Brain microvascular endothelial cell (primary cell): ENCODE measurements at regions not wholly inside any gene's neighbourhood (a gene's known extent, or its start where the extent isn't known, plus 50 kb on each side); places are given as distances from the start of the nearest gene placed in this dataset.
A peak's percentile ranks its signal among the peaks of the same experiment; 100 is the strongest.

Experiments
- DNase-seq: peaks from one replicate; pipeline ENCODE4 v3.0.0-alpha.2; 2020
- H3K27ac ChIP-seq: fragments of 250-450 bp; sonication (Bioruptor Pico); 2 replicates; pipeline ENCODE4 v1.5.1; 2020; ENCODE audit warnings: mild to moderate bottlenecking, moderate library complexity
- H3K27me3 ChIP-seq: fragments of 250-450 bp; sonication (Bioruptor Pico); replicated peaks from 2 replicates; pipeline ENCODE4 v1.5.1; 2020; ENCODE audit warnings: mild to moderate bottlenecking
- H3K36me3 ChIP-seq: fragments of 250-450 bp; sonication (Bioruptor Pico); replicated peaks from 2 replicates; pipeline ENCODE4 v1.5.1; 2020; ENCODE audit warnings: mild to moderate bottlenecking
- H3K4me3 ChIP-seq: 2 replicates; pipeline ENCODE4 v1.5.1; 2011; ENCODE audit warnings: low read depth, mild to moderate bottlenecking, control low read depth, low read length, moderate library complexity
- in situ Hi-C: cut with HindIII; loops from 2 replicates; pipeline ENCODE4 v1.10.0; 2017; ENCODE audit warnings: low sequenced_read_pairs, low pct_ligation_motif_present
- TF ChIP-seq, protein P1 (sequence below): IDR thresholded peaks from 2 replicates; pipeline ENCODE4 v1.5.1; 2011; ENCODE audit warnings: low read depth, mild to moderate bottlenecking, moderate library complexity, low read length, control low read depth, inconsistent platforms; ENCODE audit errors: missing control alignments

- TF ChIP-seq, protein P1, sequence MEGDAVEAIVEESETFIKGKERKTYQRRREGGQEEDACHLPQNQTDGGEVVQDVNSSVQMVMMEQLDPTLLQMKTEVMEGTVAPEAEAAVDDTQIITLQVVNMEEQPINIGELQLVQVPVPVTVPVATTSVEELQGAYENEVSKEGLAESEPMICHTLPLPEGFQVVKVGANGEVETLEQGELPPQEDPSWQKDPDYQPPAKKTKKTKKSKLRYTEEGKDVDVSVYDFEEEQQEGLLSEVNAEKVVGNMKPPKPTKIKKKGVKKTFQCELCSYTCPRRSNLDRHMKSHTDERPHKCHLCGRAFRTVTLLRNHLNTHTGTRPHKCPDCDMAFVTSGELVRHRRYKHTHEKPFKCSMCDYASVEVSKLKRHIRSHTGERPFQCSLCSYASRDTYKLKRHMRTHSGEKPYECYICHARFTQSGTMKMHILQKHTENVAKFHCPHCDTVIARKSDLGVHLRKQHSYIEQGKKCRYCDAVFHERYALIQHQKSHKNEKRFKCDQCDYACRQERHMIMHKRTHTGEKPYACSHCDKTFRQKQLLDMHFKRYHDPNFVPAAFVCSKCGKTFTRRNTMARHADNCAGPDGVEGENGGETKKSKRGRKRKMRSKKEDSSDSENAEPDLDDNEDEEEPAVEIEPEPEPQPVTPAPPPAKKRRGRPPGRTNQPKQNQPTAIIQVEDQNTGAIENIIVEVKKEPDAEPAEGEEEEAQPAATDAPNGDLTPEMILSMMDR, result no peak
- DNase-seq, result peak; percentile 37
- in situ Hi-C loops, result no loop called here
- Histone ChIP-seq H3K36me3 (no peaks in the 10 kb centered on the region), H3K27me3 (no peaks in the 10 kb centered on the region), H3K4me3 (no peak overlapping the region), H3K27ac (no peak overlapping the region)
Observed at GRCh38 chr4:124970011-124970410, 257.5 kb upstream of the ANKRD50 start.

DNA sequence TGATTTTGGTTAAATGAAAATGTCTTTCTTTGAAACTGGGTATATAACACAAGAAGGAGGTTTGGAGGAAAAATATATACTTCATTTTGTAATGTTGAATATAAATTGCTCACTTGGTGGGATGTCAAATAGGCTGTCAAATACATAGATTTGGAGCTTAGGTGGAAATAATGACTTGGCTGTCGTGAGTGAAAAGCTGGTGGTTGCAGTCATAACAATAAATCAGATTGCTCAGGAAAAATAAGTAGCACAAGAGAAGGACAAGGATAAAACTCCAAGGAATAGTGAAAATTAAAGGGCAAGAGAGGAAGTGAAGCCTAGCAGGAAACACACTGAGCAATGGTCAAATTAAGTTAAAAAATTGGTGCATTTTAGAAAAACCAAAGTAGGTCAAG, 253.0 kb upstream of the ANKRD50 start:
- H3K27ac ChIP-seq, result no peak overlapping the region
- H3K4me3 ChIP-seq, result no peak overlapping the region
- H3K36me3 ChIP-seq, result no peaks in the 10 kb centered on the region
- H3K27me3 ChIP-seq, result no peaks in the 10 kb centered on the region
- DNase-seq, result no peak
- in situ Hi-C loops, result no loop called here
- TF ChIP-seq, protein P1, result no peak

DNA sequence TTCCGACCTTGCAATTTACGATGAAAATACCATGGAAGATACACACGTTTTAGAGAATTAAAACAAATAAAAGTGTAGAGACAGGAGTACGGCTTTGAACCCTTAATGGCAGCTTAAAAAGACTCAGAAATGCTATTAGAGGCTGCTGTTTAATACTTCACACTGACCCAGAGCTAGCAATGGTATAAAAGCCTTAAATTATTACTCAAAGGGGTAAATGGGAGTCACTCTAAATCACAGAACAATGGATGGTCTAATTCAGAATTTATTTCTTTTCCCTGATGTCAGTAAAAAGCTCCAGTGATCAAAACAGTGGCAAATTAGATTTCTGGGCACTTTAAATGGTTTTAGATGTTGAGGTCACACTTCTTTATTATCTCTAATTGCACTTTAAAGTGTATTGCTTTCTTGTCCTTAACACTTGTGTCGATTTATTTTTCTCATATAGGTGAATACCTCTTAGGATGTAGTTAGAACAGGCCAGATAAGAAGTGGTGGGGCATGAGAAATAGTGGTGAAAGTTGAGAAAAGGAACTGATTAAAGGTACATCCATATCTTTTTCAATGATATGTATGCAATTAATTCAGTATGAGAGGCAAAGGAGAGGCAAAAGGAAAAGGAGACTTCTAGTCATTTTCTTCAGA, 252.4 kb upstream of the ANKRD50 start:
- no peak for DNase-seq
- in situ Hi-C loops, result no loop called here
- H3K27ac ChIP-seq, result no peak overlapping the region
- no peaks in the 10 kb centered on the region for H3K27me3 ChIP-seq
- TF ChIP-seq, protein P1, result no peak
- no peaks in the 10 kb centered on the region for H3K36me3 ChIP-seq
- no peak overlapping the region for H3K4me3 ChIP-seq

DNA sequence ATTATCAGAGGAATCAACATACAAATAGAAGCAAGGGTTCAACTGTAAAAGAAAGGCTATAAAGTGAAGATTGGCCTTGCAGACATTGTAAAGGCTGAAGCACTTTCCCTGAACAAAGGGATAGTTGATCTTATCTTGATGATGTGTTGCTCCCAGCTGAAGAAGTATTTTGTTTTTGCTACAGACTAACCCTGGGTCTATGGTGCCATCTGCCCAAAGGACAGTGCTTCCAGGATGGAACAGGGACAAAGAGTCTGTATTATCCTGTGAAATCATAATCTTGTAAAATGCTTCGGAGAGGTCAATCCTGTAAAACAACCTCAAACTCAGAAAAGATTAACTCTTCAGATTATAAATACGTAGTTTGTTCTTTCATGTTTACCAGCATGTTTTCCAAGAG, 251.7 kb upstream of the ANKRD50 start:
- in situ Hi-C loops, result no loop called here
- no peak overlapping the region for H3K4me3 ChIP-seq
- H3K27ac ChIP-seq, result no peak overlapping the region
- TF ChIP-seq, protein P1, result no peak
- no peak for DNase-seq
- H3K36me3 ChIP-seq, result no peaks in the 10 kb centered on the region
- no peaks in the 10 kb centered on the region for H3K27me3 ChIP-seq

DNA sequence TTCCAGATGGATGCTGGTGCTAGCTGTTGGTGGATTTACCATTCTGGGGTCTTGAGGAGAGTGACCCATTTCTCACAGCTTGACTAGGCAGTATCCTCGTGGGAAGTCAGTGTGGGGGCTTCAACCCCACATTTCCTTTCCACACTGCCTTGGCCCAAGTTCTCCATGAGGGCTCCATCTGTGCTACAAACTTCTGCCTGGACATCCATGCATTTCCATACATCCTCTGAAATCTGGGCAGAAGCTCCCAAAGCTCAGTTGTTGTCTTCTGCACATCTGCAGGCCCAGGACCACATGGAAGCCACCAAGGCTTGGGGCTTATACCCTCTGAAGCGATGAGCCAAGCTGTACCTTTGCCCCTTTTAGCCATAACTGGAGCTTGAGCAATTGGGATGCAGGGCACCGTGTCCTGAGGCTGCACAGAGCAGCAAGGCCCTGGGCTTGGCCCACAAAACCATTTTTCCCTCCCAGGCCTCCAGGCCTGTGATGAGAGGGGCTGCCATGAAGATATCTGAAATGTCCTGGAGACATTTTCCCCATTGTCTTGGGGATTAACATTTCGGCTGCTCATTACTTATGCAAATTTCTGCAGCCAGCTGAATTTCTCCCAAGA, 248.7 kb upstream of the ANKRD50 start:
- no peak overlapping the region for H3K27ac ChIP-seq
- in situ Hi-C loops, result no loop called here
- H3K4me3 ChIP-seq, result no peak overlapping the region
- no peaks in the 10 kb centered on the region for H3K27me3 ChIP-seq
- TF ChIP-seq, protein P1, result no peak
- DNase-seq, result no peak
- no peaks in the 10 kb centered on the region for H3K36me3 ChIP-seq

DNA sequence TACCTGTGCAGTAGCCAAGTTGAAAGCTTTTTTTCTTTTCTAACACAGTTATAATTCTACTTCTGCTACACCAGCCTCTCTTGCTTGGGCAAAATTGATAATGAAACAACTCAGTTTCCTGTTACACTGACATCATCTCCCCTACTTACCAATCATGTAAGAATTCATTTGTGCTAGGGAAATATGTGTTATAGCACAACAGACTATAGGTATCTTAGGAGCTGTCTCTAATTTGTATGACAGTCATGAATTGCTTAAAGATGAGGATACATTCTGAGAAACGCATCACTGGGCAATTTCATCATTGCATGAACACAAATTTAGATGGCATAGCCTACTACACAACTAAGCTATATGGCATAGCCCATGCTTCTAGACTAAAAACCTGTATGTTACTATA, 246.3 kb upstream of the ANKRD50 start:
- DNase-seq, result no peak
- TF ChIP-seq, protein P1, result no peak
- Histone ChIP-seq H3K27me3 (no peaks in the 10 kb centered on the region), H3K27ac (no peak overlapping the region), H3K4me3 (no peak overlapping the region), H3K36me3 (no peaks in the 10 kb centered on the region)
- in situ Hi-C loops, result no loop called here
